HG02840 (cell line): ENCODE measurements at regions not wholly inside any gene's neighbourhood (a gene's known extent, or its start where the extent isn't known, plus 50 kb on each side); places are given as distances from the start of the nearest gene placed in this dataset.

Experiments used
- ATAC-seq: cut with Tn5 transposase; IDR thresholded peaks from one replicate; pipeline ENCODE4 v1.9.1; 2021; ENCODE audit warnings: mild to moderate bottlenecking, moderate library complexity, moderate number of reproducible peaks; ENCODE audit not compliant: unreplicated experiment, low FRiP score

DNA sequence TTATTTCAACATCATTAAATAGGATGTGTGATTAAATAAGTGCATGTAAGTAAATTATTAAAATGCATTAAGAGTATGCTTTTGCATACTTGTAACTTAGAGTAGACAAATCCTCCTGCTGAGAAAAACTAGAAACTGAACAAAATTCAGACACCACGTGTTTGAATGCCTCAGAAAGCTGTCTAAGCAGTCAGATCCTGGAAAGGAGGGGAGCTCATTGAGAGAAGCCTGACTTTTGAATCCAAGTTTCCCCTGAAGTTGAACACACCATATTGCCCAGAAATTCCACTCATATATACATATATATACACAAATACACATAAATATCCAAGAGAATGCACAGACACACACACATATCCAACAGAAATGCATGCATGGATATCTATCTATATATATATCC is 190.0 kb upstream of the BMP2 start:
- no peak for ATAC-seq

DNA sequence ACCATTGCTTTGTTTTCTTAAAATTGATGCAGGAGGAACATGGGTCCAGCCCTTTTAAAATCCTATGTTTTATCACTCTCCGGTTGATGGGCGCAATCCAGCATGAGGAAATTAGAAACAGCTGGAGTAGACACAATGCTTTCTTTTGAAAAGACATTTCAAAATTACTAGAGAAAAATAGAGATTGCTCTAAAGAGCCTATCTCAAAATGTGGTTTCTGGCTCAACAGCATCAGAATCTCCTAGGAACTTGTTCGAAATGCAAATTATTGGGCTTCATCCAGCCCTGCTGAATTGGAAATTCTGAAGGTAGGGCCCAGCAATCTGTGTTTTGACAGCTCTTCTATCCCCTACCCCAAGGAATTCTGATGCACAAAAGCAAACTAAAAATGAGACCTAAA is 190.8 kb upstream of the BMP2 start:
- ATAC-seq: no peak

DNA sequence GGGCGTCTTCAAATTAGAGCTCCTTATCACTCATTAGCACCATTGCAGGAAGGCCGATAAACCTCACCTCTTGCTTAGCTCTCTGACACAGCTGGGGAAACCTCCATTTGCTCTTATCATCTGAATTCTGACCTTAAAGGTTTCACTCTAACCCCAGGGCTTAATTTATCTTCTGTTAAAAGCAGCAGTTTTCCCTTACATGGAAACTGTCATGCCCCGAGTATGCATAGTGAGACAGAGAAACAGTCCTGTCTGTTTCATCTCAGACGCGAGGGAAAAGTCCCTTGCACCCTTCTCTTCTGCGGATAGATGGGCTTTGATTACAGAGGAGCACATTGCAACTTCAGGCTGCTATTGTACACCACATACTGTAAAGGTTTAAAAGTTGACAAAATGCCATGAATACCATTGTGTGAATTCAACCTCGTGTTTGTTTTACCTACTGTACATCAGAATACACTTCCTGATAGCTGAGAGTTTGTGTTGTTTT is 191.5 kb upstream of the BMP2 start:
- ATAC-seq: no peak

DNA sequence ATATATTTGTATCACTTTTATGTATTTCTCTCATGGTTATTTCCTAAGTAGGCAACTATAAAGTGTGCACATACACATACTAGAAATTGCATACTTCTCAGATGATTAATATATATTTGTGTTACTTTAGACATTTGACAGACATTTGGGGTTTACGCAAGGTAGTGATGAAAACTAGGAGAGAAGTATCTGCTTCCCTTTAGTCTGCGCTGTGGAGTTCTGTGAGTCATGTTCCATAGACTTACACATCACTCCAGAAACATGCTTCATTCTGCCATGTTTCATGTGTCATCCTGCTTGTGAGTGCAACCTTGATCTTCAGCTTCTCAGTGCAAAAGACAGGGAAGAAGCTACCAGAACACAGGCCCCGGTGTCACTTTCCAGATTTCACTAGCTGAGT is 200.7 kb upstream of the BMP2 start:
- ATAC-seq: no peak

DNA sequence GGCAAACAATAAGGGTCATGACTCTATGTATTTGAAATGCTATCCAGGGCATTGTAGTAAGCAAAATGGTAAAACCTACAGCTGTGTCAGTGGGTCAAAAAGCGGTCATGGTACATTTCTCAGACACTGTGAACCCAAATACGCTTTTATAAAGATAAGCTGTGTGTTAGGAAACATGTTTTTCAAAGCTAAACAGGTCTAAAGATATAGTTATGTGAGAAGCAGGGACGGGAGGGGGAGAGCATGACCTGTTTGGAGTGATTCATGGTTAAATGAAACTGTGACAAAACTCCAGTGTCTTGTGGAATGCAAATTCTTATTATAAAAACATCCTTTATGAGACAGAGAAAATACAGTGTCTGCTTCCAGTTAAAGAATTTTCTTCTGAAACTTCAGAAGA is 205.4 kb upstream of the BMP2 start:
- no peak for ATAC-seq

DNA sequence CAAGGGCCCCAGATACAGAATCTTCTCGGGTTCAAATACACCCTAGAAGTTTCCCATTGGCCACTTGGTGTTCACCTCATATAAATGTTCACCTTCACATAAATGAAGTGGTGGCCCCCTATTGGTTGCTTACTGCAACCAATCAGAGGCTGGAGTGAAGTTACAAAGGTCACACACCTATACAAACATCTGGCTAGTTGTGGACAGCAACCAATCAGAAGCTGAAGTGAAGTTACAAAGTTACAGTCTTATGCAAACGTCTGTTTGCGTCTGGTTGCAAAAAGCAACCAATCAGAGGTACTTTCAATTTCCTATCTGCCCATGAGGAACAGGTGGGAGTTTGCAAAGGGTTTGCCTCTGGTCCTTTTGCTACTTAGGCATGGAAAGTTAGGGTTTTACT is 206.5 kb upstream of the BMP2 start:
- ATAC-seq: no peak

DNA sequence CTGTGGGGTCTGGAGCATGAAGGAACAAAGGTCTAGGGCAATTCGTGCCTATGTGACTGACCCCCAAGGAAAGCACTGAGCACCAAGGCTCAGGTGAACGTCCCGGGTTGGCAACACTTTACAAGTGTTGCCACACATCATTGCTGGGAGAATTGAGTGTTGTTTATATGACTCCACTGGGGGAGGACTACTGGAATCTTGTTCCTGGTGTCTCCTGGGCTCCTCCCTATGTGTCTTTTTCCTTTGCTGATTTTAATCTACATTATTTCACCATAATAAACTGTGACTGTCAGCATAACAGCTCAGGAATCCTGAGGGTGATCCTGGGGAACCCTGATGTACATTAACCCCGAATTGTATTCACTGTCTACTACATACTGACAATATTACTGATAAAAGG is 207.7 kb upstream of the BMP2 start:
- no peak for ATAC-seq

DNA sequence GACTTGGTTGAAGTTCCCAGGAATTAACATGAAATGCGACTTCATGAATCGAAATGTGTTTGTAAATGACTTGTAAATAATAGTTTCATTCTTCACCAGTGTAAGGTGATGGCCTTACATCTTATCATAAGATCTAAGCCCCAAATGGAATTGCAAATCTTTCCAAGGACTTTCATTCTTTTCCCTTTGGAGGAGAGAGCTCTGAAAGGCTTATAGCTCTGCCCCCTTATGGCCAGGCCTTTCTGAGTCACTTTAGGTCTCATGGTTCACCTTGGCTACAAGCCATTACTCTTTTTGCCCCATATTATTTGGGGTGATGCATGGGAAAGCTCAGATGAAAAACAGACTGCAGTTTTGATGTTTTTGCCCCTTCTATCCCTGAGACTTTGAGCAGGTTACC is 209.1 kb upstream of the BMP2 start:
- ATAC-seq: no peak

DNA sequence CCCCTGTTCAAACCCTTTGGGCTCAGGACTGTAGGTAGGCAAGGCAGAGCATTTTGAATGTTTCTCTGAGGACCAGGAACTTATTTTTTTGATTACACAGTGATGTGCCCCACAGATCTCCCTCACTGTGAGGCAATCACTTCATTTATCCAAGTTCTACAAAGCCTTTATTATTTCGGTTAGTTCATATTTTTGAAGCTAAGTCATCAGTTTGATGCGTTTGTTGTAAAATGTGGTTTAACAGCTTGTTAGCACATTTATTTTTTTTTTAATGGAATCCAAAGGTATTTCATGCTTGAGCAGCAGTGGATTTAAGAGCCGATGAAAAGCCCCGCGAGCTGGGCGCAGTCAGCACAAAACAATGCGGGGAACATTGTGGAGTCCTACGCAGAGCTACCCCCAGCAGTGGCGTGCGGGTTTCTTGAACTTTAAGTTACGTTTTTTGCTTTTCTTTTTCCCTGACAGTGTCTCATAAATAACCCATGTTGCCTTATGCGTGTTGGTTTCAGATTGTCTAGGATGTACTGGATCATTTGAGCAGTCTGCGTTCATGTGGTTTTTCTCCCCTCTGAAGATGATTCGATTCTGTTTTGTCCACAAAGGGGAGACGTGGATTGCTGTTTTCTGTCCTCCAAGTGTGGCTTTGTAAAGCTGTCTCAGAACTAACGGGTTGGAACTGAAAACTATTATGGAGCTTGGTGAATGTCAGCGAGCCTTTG is 233.6 kb upstream of the BMP2 start:
- no peak for ATAC-seq

DNA sequence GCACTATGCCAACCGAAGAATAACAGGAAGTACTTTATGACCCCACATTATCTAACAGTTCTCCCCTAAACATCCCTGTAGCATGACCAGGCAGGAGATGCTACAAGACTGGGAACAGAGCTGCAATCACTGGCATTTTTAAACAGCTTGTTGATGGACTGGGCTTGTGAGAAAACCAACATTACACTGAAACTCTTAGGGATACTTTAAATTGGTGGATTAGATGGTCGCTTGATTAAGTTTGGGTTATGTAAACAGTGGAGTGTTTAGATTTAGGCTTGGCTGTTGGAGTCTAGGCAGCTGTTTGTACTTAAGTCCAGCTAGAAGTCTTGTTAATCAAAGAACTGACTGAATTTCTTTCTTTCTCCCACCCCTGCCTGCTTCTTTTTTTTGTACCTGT is 234.1 kb upstream of the BMP2 start:
- no peak for ATAC-seq

DNA sequence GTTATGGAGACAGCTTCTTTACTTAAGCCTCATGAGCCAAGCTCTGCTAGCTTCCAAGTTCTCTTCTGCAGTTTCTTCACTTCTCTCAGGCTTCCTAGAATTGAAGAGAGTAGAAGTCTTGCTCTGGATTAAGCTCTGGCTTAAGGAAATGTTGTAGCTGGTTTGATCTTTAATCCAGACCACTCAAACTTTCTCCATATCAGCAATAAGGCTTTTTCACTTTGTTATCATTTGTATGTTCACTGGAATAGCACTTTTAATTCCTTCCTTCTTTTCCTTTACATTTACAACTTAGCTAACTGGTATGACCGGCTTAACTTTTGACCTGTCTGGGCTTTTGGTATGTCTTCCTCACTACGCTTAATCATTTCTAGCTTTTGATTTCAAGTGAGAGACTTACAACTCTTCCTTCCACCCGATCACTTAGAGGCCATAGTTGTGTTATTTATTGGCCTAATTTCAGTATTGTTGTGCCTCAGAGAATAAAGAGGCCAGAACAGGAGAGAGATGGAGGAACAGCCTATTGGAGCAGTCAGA is 236.6 kb upstream of the BMP2 start:
- ATAC-seq: no peak

DNA sequence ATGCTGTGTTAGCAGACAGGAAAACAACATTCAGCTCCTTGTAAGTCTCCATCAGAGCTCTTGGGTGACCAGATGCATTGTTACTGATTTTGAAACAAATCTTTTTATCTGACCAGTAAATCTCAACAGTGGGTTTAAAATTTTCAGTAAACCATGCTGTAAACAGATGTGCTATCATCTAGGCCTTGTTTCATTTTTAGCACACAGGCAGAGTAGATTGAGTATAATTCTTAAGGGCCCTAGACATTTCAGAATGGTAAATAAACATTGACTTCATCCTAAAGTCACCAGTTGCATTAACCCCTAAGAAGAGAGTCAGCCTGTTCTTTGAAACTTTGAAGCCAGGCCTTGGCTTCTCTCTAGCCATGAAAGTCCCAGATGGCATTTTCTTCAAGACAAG is 237.2 kb upstream of the BMP2 start:
- no peak for ATAC-seq

DNA sequence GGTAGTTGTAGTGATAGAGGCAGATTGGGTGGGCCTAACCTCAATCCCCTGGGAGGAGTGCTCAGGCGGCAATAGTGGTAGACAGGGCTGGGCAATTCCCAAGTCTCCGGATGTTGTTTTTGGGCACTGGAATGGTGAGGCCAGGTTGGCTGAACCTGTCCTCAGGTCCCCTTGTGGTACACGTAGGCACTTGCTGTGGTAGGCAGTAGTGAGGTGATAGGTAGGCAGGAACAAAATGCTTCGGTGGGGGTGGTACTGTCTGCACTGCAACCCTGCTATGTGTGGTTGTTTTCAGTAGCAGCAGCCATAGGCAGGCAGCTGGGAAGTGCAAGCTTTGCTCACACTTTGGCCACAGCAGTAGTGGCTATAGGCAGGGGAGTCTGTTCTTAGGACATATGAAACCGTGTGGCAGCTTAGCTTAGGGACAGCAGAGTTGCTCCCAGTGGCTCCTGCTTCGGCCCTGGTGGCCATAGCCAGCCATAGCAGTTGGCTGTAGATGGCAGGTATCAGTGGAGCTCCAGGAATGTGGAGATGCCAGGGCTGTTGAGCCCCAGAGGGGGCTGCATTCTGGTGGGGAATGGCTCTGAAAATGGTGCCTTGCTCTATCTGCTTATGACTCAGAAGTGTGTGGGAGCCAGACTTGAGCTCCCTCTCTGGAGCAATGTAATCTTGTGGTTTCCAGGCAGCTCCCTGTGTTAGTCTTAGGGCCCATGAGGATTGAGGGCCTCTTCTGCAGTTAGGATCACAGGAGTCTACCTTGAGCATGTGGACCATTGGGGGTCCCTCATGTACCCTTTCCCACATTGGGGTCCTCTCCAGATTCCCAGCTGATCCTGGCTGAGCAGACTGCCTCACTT is 241.8 kb upstream of the BMP2 start:
- no peak for ATAC-seq

DNA sequence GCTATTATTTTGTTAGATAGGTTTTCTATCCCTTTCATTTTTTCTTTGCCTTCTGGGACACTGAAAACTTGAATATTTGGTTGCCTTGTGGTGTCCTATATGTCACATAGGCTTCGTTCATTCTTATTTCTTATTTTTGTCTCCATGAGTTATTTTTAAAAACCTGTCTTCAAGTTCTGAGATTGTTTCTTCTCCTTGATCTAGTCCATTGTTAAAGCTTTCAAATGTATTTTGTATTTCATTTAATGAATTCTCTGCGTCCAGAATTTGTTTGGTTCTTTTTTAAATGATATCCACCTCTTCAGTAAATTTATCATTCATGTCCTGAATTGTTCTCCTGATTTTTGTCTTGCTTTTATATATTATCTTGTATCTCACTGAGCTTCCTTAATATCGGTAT is 243.2 kb upstream of the BMP2 start:
- no peak for ATAC-seq

DNA sequence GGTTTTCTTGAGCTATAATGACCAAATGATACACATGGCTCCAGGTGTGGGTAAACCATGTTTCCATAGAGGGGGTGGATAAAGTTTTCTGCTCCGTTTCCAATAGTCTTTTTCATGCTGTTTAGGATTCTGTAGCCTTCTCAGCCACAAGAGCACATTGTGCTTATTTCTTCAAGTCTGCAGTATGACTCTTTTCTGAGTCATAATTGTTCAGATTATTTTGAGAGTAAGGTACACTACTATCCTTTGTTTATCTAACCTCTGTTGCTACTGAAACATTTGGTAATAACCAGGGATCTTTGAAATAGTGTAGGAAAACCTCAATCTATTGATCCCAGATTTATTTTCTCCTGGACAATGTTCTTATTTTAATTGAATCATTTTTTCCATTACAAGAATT is 247.9 kb upstream of the BMP2 start:
- no peak for ATAC-seq

DNA sequence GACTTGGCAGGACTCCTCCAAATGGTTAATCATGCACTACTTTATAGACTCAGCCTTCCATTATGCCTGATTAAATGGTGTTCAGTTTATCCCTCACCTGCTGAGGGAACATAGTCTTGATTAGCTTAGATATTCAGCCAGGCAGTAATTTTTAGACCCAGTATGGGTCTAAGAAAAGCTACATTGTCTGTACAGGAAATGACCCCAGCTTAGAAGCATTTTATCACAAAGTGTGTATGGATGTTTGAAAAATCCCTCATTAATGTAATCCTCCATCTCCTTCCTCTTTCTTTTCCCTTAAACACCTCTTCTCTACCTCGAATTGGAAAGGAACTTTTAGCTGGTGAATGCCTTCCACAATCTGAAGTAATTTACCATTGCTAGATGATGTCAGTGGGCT is 252.2 kb upstream of the BMP2 start:
- no peak for ATAC-seq

DNA sequence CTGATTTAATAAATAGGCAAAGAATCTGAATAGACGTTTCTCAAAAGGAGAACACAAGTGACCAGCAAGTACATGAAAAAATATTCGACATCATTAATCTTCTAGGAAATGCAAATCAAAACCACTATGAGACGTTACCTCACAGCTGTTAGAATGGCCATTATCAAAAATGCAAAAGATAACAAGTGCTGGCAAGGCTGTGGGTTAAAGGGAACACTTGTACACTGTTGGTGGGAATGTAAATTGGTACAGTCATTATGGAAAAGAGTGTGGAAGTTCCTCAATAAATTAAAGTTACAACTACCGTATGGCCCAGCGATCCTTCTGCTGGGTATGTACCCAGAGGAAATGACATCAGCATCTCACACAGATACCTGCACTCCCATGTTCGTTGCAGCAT is 253.9 kb upstream of the BMP2 start:
- no peak for ATAC-seq

DNA sequence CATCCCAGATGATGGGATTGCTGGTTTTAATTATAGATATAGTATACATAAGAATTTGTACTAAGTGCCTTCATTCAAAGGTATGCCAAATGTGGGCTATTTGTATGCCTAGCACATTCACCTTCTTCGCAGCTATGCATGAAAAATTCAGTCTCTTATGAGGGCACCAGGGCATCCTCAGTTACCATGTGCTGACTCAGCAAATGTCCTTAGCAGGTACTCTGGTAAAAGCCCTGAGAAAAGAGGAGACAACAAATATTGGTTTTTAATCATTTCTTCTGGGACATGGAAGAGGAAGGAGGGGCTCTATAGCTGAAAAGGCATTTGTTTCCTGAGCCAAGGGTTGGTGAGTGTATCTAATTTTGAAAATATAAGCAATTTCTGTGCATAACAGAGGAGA is 258.1 kb upstream of the BMP2 start:
- no peak for ATAC-seq

DNA sequence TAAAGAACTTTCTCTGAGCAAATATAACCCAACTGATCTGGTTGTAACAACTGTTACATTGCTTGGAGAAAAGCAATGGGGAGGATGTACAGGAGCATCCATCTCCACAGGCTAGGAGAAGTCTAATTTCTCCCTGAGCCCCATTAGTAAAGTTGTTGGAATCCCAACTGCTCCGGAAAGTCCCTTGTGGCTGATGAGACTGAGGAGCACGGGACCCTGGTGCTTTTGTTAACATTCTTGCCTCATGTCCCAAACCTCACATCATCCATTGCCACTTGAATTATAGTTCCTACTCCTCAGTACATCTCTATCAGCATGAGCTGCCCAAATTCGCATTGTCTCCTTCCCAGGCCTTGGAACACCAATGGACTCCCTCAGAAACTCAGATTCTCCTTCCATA is 260.6 kb upstream of the BMP2 start:
- no peak for ATAC-seq

DNA sequence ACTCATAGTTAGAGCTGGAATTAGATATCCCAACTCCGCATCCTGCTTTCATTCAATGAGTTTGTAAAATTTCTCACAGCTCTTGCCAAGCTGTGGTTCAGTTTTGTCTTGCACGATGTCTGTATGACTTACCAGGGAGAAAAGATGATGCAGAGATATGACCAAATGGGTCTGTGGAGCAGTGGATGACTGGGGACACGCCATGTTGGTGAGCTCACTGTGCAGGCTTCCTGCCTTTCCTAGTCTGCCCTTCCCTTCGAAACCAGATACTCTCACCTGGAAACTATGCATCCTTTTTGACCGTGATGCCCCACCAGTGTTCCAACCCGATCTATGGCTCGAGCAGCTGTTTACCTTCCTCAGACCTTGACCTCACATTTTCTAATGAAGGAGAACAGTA is 262.7 kb upstream of the BMP2 start:
- ATAC-seq: no peak

DNA sequence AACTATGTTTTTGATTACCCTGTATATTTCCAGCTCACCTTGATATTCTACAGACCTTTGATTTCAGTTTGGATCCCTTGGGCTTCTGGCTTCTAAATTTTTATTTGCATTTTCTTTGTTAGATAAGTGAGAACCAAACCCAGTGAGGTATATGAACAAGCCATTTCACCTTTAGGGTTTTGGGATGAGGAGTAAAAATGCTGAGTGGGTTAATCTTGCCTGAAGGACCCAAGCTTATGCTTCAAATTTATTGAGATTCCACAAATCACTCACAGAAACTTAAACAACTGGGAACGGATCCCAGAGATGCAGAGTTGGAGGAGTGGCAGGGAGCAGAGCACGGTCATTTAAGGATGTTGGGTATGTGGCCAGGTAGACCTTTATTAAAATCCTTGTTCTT is 263.3 kb upstream of the BMP2 start:
- ATAC-seq: no peak

DNA sequence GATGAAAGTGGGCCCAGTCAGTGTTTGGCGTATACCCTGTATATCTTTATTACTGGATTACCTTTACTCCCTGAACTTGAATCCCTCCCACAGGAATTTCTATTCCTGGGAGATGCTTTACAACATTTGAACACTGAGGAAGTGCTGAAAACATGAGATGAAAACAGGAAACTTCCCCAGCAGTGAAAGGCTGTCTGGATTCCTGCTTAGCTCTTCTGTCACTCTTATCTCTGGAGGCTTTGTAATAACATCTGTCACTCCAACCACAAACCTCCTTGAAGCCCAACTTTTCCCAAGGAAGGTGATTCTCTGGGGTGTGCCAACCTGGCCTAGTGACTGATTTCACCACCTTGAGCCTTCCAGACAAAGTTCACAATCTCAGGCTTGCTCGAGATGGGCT is 264.5 kb upstream of the BMP2 start:
- no peak for ATAC-seq
